Aorta (tissue), 5 donors: ENCODE measurements at regions not wholly inside any gene's neighbourhood (a gene's known extent, or its start where the extent isn't known, plus 50 kb on each side); places are given as distances from the start of the nearest gene placed in this dataset.
A peak's percentile ranks its signal among the peaks of the same experiment; 100 is the strongest.
"Not testable (repeated sequence)": the region's sequence is repeated elsewhere in the genome, so short reads cannot be mapped to it uniquely, and the experiment has no call there.

ENCODE experiments used
- ATAC-seq: fragments of 200-7000 bp; cut with Tn5 transposase; one replicate; pipeline ENCODE4 v1.9.1; 2022; ENCODE audit warnings: moderate library complexity; ENCODE audit not compliant: low FRiP score
- DNase-seq, 2 donors: peaks; one replicate each; pipeline ENCODE4 v3.0.0-alpha.2; 2020
- H3K27ac ChIP-seq, 2 donors: one replicate each; pipeline ENCODE4 v1.5.1; 2013; ENCODE audit warnings: low read length in 2 of 2, mild to moderate bottlenecking in 2 of 2, moderate library complexity in 2 of 2, control low read depth in 1 of 2, inconsistent platforms in 1 of 2, low read depth in 1 of 2
- H3K27me3 ChIP-seq, 2 donors: one replicate each; pipeline ENCODE4 v1.6.1; 2013; ENCODE audit warnings: control low read depth in 1 of 2, low read length in 1 of 2, mild to moderate bottlenecking in 1 of 2, moderate library complexity in 1 of 2; ENCODE audit not compliant: insufficient read depth in 2 of 2, control insufficient read depth in 1 of 2
- H3K36me3 ChIP-seq, 2 donors: one replicate each; pipeline ENCODE4 v1.6.1; 2013; ENCODE audit warnings: control low read depth in 1 of 2, low read length in 1 of 2, mild to moderate bottlenecking in 1 of 2; ENCODE audit not compliant: insufficient read depth in 2 of 2, control insufficient read depth in 1 of 2
- H3K4me1 ChIP-seq, 2 donors: one replicate each; pipeline ENCODE4 v1.6.1; 2013; ENCODE audit warnings: low read length in 2 of 2, control low read depth in 1 of 2, mild to moderate bottlenecking in 1 of 2, moderate library complexity in 1 of 2; ENCODE audit not compliant: insufficient read depth in 2 of 2, control insufficient read depth in 1 of 2
- H3K4me3 ChIP-seq, 2 donors: one replicate each; pipeline ENCODE4 v1.5.1; 2013; ENCODE audit warnings: low read length in 2 of 2, control low read depth in 1 of 2, mild to moderate bottlenecking in 1 of 2
- H3K9me3 ChIP-seq: one replicate; pipeline ENCODE4 v1.6.1; 2013; ENCODE audit warnings: mild to moderate bottlenecking, low read length; ENCODE audit not compliant: control insufficient read depth
- WGBS, 2 donors: extraction: QIAGEN DNeasy Blood & Tissue Kit; methylation state at CpG; one replicate each; pipeline ENCODE4 v1.1.7; 2013; 5-methylcytosine and 5-hydroxymethylcytosine counted together
- intact Hi-C, 2 donors: fragments of 100-400 bp; cut with DNase I; formaldehyde crosslinking; loops; one replicate each; pipeline versions ENCODE4 v1.14.2 to v1.15.0; 2022
- donor health status: healthy with polysubstance abuse.
- donor health status: Bipolar disorder and iron deficiency.
- donor health status: DM: no; HTN: no; CAD: no.
- donor health status: DM: no; HTN: no; CAD: no.
- donor health status: DM: yes; HTN: yes; CAD: no.

DNA sequence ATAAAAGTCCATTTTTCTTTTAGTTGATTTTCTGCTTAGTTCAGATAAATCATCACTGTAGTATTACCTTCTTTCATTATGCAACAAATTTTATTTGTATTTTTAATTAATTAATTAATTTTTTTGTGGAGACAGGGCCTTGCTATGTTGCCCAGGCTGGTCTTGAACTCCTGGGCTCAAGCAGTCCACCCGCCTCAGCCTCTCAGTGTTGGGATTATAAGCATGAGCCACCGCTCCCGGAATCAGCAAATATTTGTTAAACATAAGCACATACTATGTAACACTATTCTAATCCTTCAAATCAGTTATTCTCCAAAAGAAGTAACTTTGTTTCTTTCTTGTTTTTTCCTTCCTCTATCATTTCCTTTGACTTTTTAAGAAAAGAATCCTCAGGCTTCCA is 584.8 kb upstream of the ANKRD30A start:
- H3K4me1 ChIP-seq, result no peaks in the 10 kb centered on the region
- no peaks in the 10 kb centered on the region for H3K9me3 ChIP-seq
- H3K27ac ChIP-seq, result no peak overlapping the region
- 97 to 99% methylated on average over 3 of the region's 3 CpGs for WGBS, 2 donors
- intact Hi-C loops, result no loop called here
- no peaks in the 10 kb centered on the region for H3K36me3 ChIP-seq
- H3K4me3 ChIP-seq, result no peak overlapping the region
- ATAC-seq (no peak), DNase-seq (no peak)
- no peaks in the 10 kb centered on the region for H3K27me3 ChIP-seq

DNA sequence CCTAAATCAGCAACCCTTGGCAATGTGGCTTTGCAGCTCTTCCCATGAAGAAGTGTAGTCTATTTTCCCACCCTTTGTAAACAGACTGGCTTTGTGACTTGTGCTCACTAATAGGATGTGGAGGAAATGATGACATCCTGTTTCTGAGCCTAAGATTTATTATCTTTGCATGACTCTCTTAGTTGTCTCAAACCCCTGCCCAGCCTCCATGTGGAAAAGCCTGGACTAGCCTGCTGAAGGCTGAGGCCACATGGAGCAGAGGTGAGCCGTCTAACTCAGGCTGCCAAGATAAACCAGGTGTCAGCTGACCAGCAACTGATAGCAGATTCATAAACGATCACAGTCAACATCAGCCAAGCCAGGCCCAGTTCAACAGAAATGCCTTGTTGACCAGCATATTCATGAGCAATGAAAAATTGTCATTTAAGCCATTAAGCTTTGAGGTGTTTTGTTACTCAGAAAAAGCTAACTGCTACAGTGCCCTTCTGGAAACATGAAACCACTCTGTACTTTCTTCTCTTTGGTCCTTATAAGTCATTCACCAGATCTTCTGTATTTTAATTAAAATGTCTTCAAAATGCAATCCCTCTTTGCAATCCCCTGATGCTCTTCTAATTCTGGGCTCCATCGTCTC is 586.3 kb upstream of the ANKRD30A start:
- no peaks in the 10 kb centered on the region for H3K9me3 ChIP-seq
- peak; percentile 59 for ATAC-seq

GRCh38 chr10:36534471-36535002 is 590.9 kb upstream of the ANKRD30A start:
- Histone ChIP-seq H3K36me3 (no peaks in the 10 kb centered on the region), H3K9me3 (peaks cover 2% of the 10 kb centered on the region), H3K27ac (no peak overlapping the region), H3K27me3 (no peaks in the 10 kb centered on the region), H3K4me3 (no peak overlapping the region), H3K4me1 (no peaks in the 10 kb centered on the region)
- ATAC-seq, result no peak
- DNase-seq, result no peak
- 88 to 89% methylated on average over 5 of the region's 5 CpGs for WGBS, 2 donors
- intact Hi-C loops, result no loop called here

More for the DNA sequence above, 586.3 kb upstream of the ANKRD30A start:
- no peak for DNase-seq
- no peaks in the 10 kb centered on the region for H3K36me3 ChIP-seq
- intact Hi-C loops, result no loop called here
- H3K27ac ChIP-seq, result no peak overlapping the region
- 45 to 51% methylated on average over 3 of the region's 3 CpGs for WGBS, 2 donors
- H3K4me3 ChIP-seq, result no peak overlapping the region
- no peaks in the 10 kb centered on the region for H3K27me3 ChIP-seq
- H3K4me1 ChIP-seq, result no peaks in the 10 kb centered on the region

GRCh38 chr10:36533861-36534260 is 591.5 kb upstream of the ANKRD30A start:
- no peaks in the 10 kb centered on the region for H3K27me3 ChIP-seq
- no peak overlapping the region for H3K27ac ChIP-seq
- DNase-seq (no peak), ATAC-seq (no peak)
- no peak overlapping the region for H3K4me3 ChIP-seq
- WGBS, 2 donors, result 90 to 93% methylated on average over 8 of the region's 8 CpGs
- H3K36me3 ChIP-seq, result no peaks in the 10 kb centered on the region
- H3K4me1 ChIP-seq, result no peaks in the 10 kb centered on the region
- peaks cover 2% of the 10 kb centered on the region for H3K9me3 ChIP-seq
- intact Hi-C loops, result no loop called here

DNA sequence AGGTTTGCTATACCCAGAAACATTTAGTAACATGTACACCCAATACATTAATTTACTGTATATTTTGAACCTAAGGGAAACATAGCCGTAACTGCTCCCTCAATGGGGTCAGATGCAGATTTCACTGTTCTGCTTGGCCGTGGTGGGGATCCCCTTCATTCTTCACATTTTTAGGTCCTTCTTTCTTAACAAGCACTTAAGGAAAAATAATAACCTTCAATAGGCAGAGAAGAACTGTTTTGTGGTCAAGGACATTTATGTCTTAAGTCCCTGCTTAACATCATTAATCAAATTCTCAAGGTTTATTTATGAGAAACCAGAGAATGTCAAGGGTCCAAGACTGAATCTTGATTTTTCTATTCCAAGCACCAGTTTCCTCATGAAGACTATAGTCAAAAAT is 592.1 kb upstream of the ANKRD30A start:
- no peak overlapping the region for H3K4me3 ChIP-seq
- WGBS, 2 donors, result 94 to 95% methylated on average over 2 of the region's 2 CpGs
- H3K9me3 ChIP-seq, result peaks cover 2% of the 10 kb centered on the region
- DNase-seq (no peak), ATAC-seq (no peak)
- no peak overlapping the region for H3K27ac ChIP-seq
- no peaks in the 10 kb centered on the region for H3K4me1 ChIP-seq
- intact Hi-C loops, result no loop called here
- H3K27me3 ChIP-seq, result no peaks in the 10 kb centered on the region
- H3K36me3 ChIP-seq, result no peaks in the 10 kb centered on the region

GRCh38 chr10:36531621-36532020 is 593.8 kb upstream of the ANKRD30A start:
- ATAC-seq (no peak), DNase-seq (no peak)
- H3K36me3 ChIP-seq, result no peaks in the 10 kb centered on the region
- no peaks in the 10 kb centered on the region for H3K4me1 ChIP-seq
- no peak overlapping the region for H3K27ac ChIP-seq
- H3K4me3 ChIP-seq, result no peak overlapping the region
- intact Hi-C loops, result no loop called here
- H3K27me3 ChIP-seq, result no peaks in the 10 kb centered on the region
- WGBS, 2 donors, result 31 to 33% methylated on average over 1 of the region's 1 CpG
- H3K9me3 ChIP-seq, result peaks cover 2% of the 10 kb centered on the region

DNA sequence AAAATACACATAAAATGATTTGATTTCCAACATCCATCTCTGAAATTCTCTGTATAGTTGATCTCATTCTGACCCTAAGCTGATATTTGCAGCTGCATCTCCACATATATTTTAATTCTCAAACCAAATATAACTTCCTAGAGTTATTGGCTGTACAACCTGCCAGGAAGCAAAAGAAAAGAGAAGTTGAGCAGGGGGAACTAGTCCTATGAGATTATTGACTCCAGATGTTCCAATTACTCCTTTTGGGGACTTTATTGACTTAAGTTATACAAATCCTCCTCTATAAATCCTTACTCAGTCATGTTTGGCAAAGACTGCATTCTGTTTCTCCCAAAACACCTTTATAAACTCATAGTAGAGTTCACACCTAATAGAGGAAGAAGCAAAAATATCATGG is 599.4 kb upstream of the ANKRD30A start:
- Histone ChIP-seq H3K36me3 (no peaks in the 10 kb centered on the region), H3K27ac (no peak overlapping the region), H3K4me3 (no peak overlapping the region), H3K9me3 (peaks cover 2% of the 10 kb centered on the region), H3K27me3 (no peaks in the 10 kb centered on the region), H3K4me1 (no peaks in the 10 kb centered on the region)
- ATAC-seq, result no peak
- intact Hi-C loops, result no loop called here
- DNase-seq, result no peak

DNA sequence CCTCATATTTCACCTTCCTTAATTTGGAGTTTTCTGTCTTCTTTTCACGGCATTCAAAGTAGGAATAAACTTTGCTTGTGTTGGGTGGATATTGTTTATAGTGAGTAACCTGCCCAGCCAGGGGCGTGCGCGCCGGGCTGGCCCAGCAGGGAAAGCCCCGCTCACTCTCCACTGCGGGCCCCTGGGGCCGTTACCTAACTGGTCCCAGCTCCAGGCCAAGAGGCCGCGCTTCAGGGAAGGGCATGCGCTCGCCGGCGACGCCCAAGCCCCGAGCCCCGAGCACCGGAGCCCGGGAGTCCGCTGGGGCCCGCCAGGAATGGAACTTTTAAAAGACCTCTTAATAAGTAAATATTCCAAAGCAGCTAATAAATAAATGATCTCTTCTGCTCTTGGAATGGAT is 601.3 kb upstream of the ANKRD30A start:
- intact Hi-C loops, result not testable (repeated sequence)

DNA sequence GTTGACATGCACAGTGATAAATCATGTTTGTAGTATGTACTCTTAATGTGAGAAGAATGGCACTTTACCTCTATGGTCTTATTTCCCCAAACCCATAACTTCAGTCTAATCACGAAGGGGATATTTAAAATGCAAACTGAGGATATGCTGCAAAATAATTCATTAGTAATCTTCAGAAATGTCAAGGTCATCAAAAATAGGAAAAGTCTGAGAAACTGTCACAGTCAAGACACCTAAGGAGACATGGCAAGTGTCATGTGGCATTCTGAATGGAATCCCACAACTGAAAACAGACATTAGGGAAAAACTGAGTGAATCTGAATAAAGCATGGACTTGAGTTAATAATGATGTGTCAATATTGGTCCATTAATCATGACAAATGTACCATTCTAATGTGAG is 605.5 kb upstream of the ANKRD30A start:
- 88 to 89% methylated on average over 1 of the region's 1 CpG for WGBS, 2 donors
- H3K9me3 ChIP-seq, result no peaks in the 10 kb centered on the region
- no peak for ATAC-seq

More for the DNA sequence above, 601.3 kb upstream of the ANKRD30A start:
- H3K27ac ChIP-seq, H3K36me3 ChIP-seq, H3K4me3 ChIP-seq, ATAC-seq, DNase-seq, H3K27me3 ChIP-seq, H3K4me1 ChIP-seq, H3K9me3 ChIP-seq: not testable (repeated sequence)
- 87 to 95% methylated on average over 21 of the region's 21 CpGs for WGBS, 2 donors

More for the DNA sequence above, 605.5 kb upstream of the ANKRD30A start:
- DNase-seq, result no peak
- Histone ChIP-seq H3K36me3 (no peaks in the 10 kb centered on the region), H3K27ac (no peak overlapping the region), H3K4me1 (no peaks in the 10 kb centered on the region), H3K27me3 (no peaks in the 10 kb centered on the region), H3K4me3 (no peak overlapping the region)
- intact Hi-C loops, result no loop called here
